GM23338 (cell line): ENCODE measurements at regions not wholly inside any gene's neighbourhood (a gene's known extent, or its start where the extent isn't known, plus 50 kb on each side); places are given as distances from the start of the nearest gene placed in this dataset.
A peak's percentile ranks its signal among the peaks of the same experiment; 100 is the strongest.

Experiments used
- ATAC-seq: fragments of 200-7000 bp; cut with Tn5 transposase; 3 replicates; pipeline ENCODE4 v1.9.1; 2020
- DNase-seq: peaks from one replicate; pipeline ENCODE4 v3.0.0-alpha.2; 2015; ENCODE audit warnings: low spot score
- H2AFZ ChIP-seq: fragments of 200-600 bp; sonication (generic); 2 replicates; pipeline ENCODE4 v1.8.0; 2016; ENCODE audit warnings: antibody characterized with exemption, mild to moderate bottlenecking, moderate library complexity
- H3F3A ChIP-seq: fragments of 200-600 bp; sonication (generic); replicated peaks from 2 replicates; pipeline ENCODE4 v1.8.0; 2017; ENCODE audit warnings: antibody characterized with exemption, mixed run types, low read depth
- H3K27ac ChIP-seq: fragments of 200-600 bp; sonication (generic); 2 replicates; pipeline ENCODE4 v1.6.1; 2016; ENCODE audit warnings: low read depth
- H3K27me3 ChIP-seq: fragments of 200-600 bp; sonication (generic); 2 replicates; pipeline ENCODE4 v1.8.0; 2016; ENCODE audit warnings: mild to moderate bottlenecking, mixed run types, moderate library complexity; ENCODE audit not compliant: insufficient read depth
- H3K36me3 ChIP-seq: fragments of 200-600 bp; sonication (generic); 2 replicates; pipeline ENCODE4 v1.8.0; 2016; ENCODE audit warnings: mild to moderate bottlenecking; ENCODE audit not compliant: insufficient read depth
- H3K4me1 ChIP-seq: fragments of 200-600 bp; sonication (generic); 2 replicates; pipeline ENCODE4 v1.8.0; 2016; ENCODE audit warnings: mild to moderate bottlenecking, moderate library complexity; ENCODE audit not compliant: insufficient read depth
- H3K4me2 ChIP-seq: fragments of 200-600 bp; sonication (generic); 2 replicates; pipeline ENCODE4 v1.7.1; 2017; ENCODE audit warnings: mixed run types
- H3K4me3 ChIP-seq: fragments of 200-600 bp; sonication (generic); 2 replicates; pipeline ENCODE4 v1.6.1; 2016; ENCODE audit warnings: mixed run types
- H3K79me2 ChIP-seq: fragments of 200-600 bp; sonication (generic); replicated peaks from 2 replicates; pipeline ENCODE4 v1.8.0; 2017; ENCODE audit warnings: mild to moderate bottlenecking; ENCODE audit not compliant: insufficient read depth
- H3K9me2 ChIP-seq: fragments of 200-600 bp; sonication (generic); 2 replicates; pipeline ENCODE4 v1.8.0; 2017; ENCODE audit not compliant: insufficient read depth
- H4K20me1 ChIP-seq: fragments of 200-600 bp; sonication (generic); replicated peaks from 2 replicates; pipeline ENCODE4 v1.8.0; 2017; ENCODE audit warnings: mild to moderate bottlenecking; ENCODE audit not compliant: insufficient read depth
- H3K27ac Mint-ChIP-seq: 2 replicates; pipeline ENCODE4 v1.8.0; 2020; ENCODE audit warnings: inconsistent platforms, mild to moderate bottlenecking, moderate library complexity, mixed read lengths
- H3K27me3 Mint-ChIP-seq: 3 replicates; pipeline ENCODE4 v1.8.0; 2022; ENCODE audit warnings: low read depth, mild to moderate bottlenecking, moderate library complexity, mixed read lengths, inconsistent platforms; ENCODE audit not compliant: insufficient read depth, poor library complexity
- H3K36me3 Mint-ChIP-seq: 3 replicates; pipeline ENCODE4 v1.8.0; 2021; ENCODE audit warnings: low read depth, mild to moderate bottlenecking, inconsistent platforms, moderate library complexity, mixed read lengths
- H3K4me1 Mint-ChIP-seq: 3 replicates; pipeline ENCODE4 v1.8.0; 2020; ENCODE audit warnings: mild to moderate bottlenecking, inconsistent platforms, mixed read lengths
- H3K4me3 Mint-ChIP-seq: 3 replicates; pipeline ENCODE4 v1.8.0; 2021; ENCODE audit warnings: moderate library complexity, mild to moderate bottlenecking, inconsistent platforms, mixed read lengths
- H3K9me3 Mint-ChIP-seq: 3 replicates; pipeline ENCODE4 v1.8.0; 2020; ENCODE audit warnings: moderate library complexity, mild to moderate bottlenecking, inconsistent platforms, mixed read lengths
- CREB1 ChIP-seq: fragments of 250-450 bp; sonication (Bioruptor Pico); IDR thresholded peaks from 2 replicates; pipeline ENCODE4 v1.5.0; 2020; ENCODE audit warnings: low read depth, mild to moderate bottlenecking, moderate library complexity
- CTCF ChIP-seq, 2 experiments: fragments of 200-600 bp in 1 of 2; sonication (generic) in 1 of 2; conservative IDR thresholded peaks; 2 replicates each; pipeline versions ENCODE4 v1.5.1 to v1.6.1; 2016 to 2017; ENCODE audit warnings: antibody characterized with exemption in 2 of 2, low read depth in 2 of 2, mild to moderate bottlenecking in 2 of 2, moderate library complexity in 1 of 2
- ETS1 ChIP-seq: IDR thresholded peaks from 2 replicates; pipeline ENCODE4 v1.6.1; 2016; ENCODE audit warnings: antibody characterized with exemption
- EZH2phosphoT487 ChIP-seq: fragments of 200-600 bp; sonication (generic); IDR thresholded peaks from one replicate; pipeline ENCODE4 v1.8.1; 2018; ENCODE audit warnings: antibody characterized with exemption; ENCODE audit not compliant: unreplicated experiment
- JUNB ChIP-seq: IDR thresholded peaks from one replicate; pipeline ENCODE4 v1.6.1; 2016; ENCODE audit warnings: antibody characterized with exemption; ENCODE audit not compliant: unreplicated experiment
- NANOG ChIP-seq: IDR thresholded peaks from 2 replicates; pipeline ENCODE4 v1.6.1; 2016; ENCODE audit warnings: antibody characterized with exemption, borderline replicate concordance
- POLR2AphosphoS5 ChIP-seq: IDR thresholded peaks from 2 replicates; pipeline ENCODE4 v1.6.1; 2016; ENCODE audit warnings: antibody characterized with exemption, low read depth
- REST ChIP-seq: IDR thresholded peaks from one replicate; pipeline ENCODE4 v1.6.1; 2018; ENCODE audit warnings: antibody characterized with exemption; ENCODE audit not compliant: unreplicated experiment
- ZNF114 ChIP-seq: fragments of 250-450 bp; sonication (Bioruptor Pico); IDR thresholded peaks from 2 replicates; pipeline ENCODE4 v1.5.0; 2020; ENCODE audit warnings: mild to moderate bottlenecking, moderate library complexity
- ZNF331 ChIP-seq: fragments of 250-450 bp; sonication (Bioruptor Pico); IDR thresholded peaks from 2 replicates; pipeline ENCODE4 v1.5.0; 2020; ENCODE audit warnings: low read depth, mild to moderate bottlenecking, moderate library complexity

- Histone ChIP-seq H3K4me2 (no peak overlapping the region), H2AFZ (no peak overlapping the region), H3K79me2 (no peaks in the 10 kb centered on the region), H3K4me3 (no peak overlapping the region), H3K9me2 (peaks cover 14% of the 10 kb centered on the region; the same call in 1 of the 2 replicates), H3K36me3 (no peaks in the 10 kb centered on the region), H3K4me1 (no peaks in the 10 kb centered on the region), H3K27ac (no peak overlapping the region), H4K20me1 (no peaks in the 10 kb centered on the region), H3F3A (no peaks in the 10 kb centered on the region), H3K27me3 (no peaks in the 10 kb centered on the region)
- Mint-ChIP-seq H3K9me3 (no peaks in the 10 kb centered on the region), H3K4me1 (peaks cover 9% of the 10 kb centered on the region; the same call in 2 of the 3 replicates), H3K4me3 (no peak overlapping the region), H3K27me3 (no peaks in the 10 kb centered on the region), H3K36me3 (no peaks in the 10 kb centered on the region), H3K27ac (peak overlapping the region; percentile 19; the same call in 1 of the 2 replicates)
- DNase-seq (no peak), ATAC-seq (no peak)
- TF ChIP-seq ZNF331 (CRISPR knock-in tag) (no peak), ETS1 (no peak), CTCF (conservative IDR thresholded peaks at IDR 0.05; ENCODE audit: low read depth in 2 of 2) (no peak), JUNB (no peak), NANOG (no peak), REST (no peak), ZNF114 (CRISPR knock-in tag) (no peak), EZH2phosphoT487 (no peak), CREB1 (CRISPR knock-in tag) (no peak), POLR2AphosphoS5 (no peak)
Observed at GRCh38 chr1:238088560-238089290, 198.0 kb upstream of the ZP4 start.
